DOHH2 (cell line): ENCODE measurements at regions not wholly inside any gene's neighbourhood (a gene's known extent, or its start where the extent isn't known, plus 50 kb on each side); places are given as distances from the start of the nearest gene placed in this dataset.

Source experiments
- H3F3A ChIP-seq: fragments of 200-600 bp; sonication (generic), shearing (Covaris generic); 2 replicates; pipeline ENCODE4 v1.6.0; 2016; ENCODE audit warnings: antibody characterized with exemption, mild to moderate bottlenecking; ENCODE audit not compliant: control insufficient read depth, insufficient read depth
- H3K27ac ChIP-seq: fragments of 200-600 bp; sonication (generic); 2 replicates; pipeline ENCODE4 v1.5.1; 2014; ENCODE audit warnings: low read depth, mild to moderate bottlenecking, low read length, moderate library complexity
- H3K27me3 ChIP-seq: fragments of 200-600 bp; sonication (generic); 2 replicates; pipeline ENCODE4 v1.6.1; 2014; ENCODE audit warnings: mild to moderate bottlenecking, low read length, mixed read lengths; ENCODE audit not compliant: control insufficient read depth
- H3K36me3 ChIP-seq: fragments of 200-600 bp; sonication (generic); 2 replicates; pipeline ENCODE4 v1.6.1; 2014; ENCODE audit warnings: mild to moderate bottlenecking, low read length, moderate library complexity, mixed read lengths; ENCODE audit not compliant: control insufficient read depth
- H3K4me1 ChIP-seq: fragments of 200-600 bp; sonication (generic); 2 replicates; pipeline ENCODE4 v1.6.1; 2014; ENCODE audit warnings: mild to moderate bottlenecking, low read length, mixed read lengths; ENCODE audit not compliant: control insufficient read depth
- H3K4me2 ChIP-seq: fragments of 200-600 bp; sonication (generic); 2 replicates; pipeline ENCODE4 v1.6.0; 2014; ENCODE audit warnings: mild to moderate bottlenecking, low read length, moderate library complexity
- H3K4me3 ChIP-seq: fragments of 200-600 bp; sonication (generic); 2 replicates; pipeline ENCODE4 v1.5.1; 2014; ENCODE audit warnings: mild to moderate bottlenecking, low read length, mixed read lengths
- H3K79me2 ChIP-seq: fragments of 200-600 bp; sonication (generic); 2 replicates; pipeline ENCODE4 v1.6.1; 2014; ENCODE audit warnings: mild to moderate bottlenecking, low read length, mixed read lengths; ENCODE audit not compliant: control insufficient read depth
- H3K9me2 ChIP-seq: fragments of 200-600 bp; sonication (generic); replicated peaks from 2 replicates; pipeline ENCODE4 v1.6.1; 2014; ENCODE audit warnings: mild to moderate bottlenecking, low read length, mixed read lengths; ENCODE audit not compliant: control insufficient read depth
- H3K9me3 ChIP-seq: fragments of 200-600 bp; sonication (generic); 2 replicates; pipeline ENCODE4 v1.6.1; 2014; ENCODE audit warnings: antibody characterized with exemption, low read length, mixed read lengths; ENCODE audit not compliant: control insufficient read depth, insufficient read depth
- H4K20me1 ChIP-seq: fragments of 200-600 bp; sonication (generic); 2 replicates; pipeline ENCODE4 v1.6.0; 2014; ENCODE audit warnings: low read depth, mild to moderate bottlenecking, antibody characterized with exemption, low read length, moderate library complexity; ENCODE audit not compliant: control insufficient read depth, insufficient read depth
- CTCF ChIP-seq: fragments of 200-600 bp; sonication (generic); IDR thresholded peaks from one replicate; pipeline ENCODE4 v1.5.1; 2014; ENCODE audit warnings: antibody characterized with exemption, mild to moderate bottlenecking, low read depth, low read length; ENCODE audit not compliant: poor library complexity, severe bottlenecking
- EZH2phosphoT487 ChIP-seq: fragments of 200-600 bp; sonication (generic); IDR thresholded peaks from 2 replicates; pipeline ENCODE4 v1.6.1; 2017; ENCODE audit warnings: borderline replicate concordance, mild to moderate bottlenecking, antibody characterized with exemption, low read length, moderate library complexity, mixed read lengths

- H3K79me2 ChIP-seq, result no peaks in the 10 kb centered on the region
- no peak overlapping the region for H3K4me2 ChIP-seq
- no peaks in the 10 kb centered on the region for H3K27me3 ChIP-seq
- no peaks in the 10 kb centered on the region for H3K4me1 ChIP-seq
- H3K27ac ChIP-seq, result no peak overlapping the region
- H3F3A ChIP-seq, result no peaks in the 10 kb centered on the region
- H3K9me2 ChIP-seq, result no peaks in the 10 kb centered on the region
- no peak overlapping the region for H3K4me3 ChIP-seq
- no peaks in the 10 kb centered on the region for H3K36me3 ChIP-seq
- no peaks in the 10 kb centered on the region for H3K9me3 ChIP-seq
- H4K20me1 ChIP-seq, result no peaks in the 10 kb centered on the region
- TF ChIP-seq EZH2phosphoT487 (no peak), CTCF (no peak)
Observed at GRCh38 chr10:36109399-36110023, 467.4 kb upstream of the FZD8 start.

GRCh38 chr10:36097696-36098095 lies 455.6 kb upstream of the FZD8 start:
- Histone ChIP-seq H3K4me1 (no peaks in the 10 kb centered on the region), H3K27me3 (no peaks in the 10 kb centered on the region)
- TF ChIP-seq EZH2phosphoT487 (no peak), CTCF (no peak)

GRCh38 chr10:36096576-36096975 lies 454.5 kb upstream of the FZD8 start:
- H4K20me1 ChIP-seq, result no peaks in the 10 kb centered on the region
- no peak overlapping the region for H3K4me3 ChIP-seq
- H3K79me2 ChIP-seq, result no peaks in the 10 kb centered on the region
- H3K9me2 ChIP-seq, result no peaks in the 10 kb centered on the region
- no peaks in the 10 kb centered on the region for H3K36me3 ChIP-seq
- TF ChIP-seq CTCF (no peak), EZH2phosphoT487 (no peak)
- H3K4me1 ChIP-seq, result no peaks in the 10 kb centered on the region
- H3K9me3 ChIP-seq, result no peaks in the 10 kb centered on the region; the same call in 1 of the 2 replicates
- H3K27me3 ChIP-seq, result no peaks in the 10 kb centered on the region
- no peak overlapping the region for H3K27ac ChIP-seq
- no peak overlapping the region for H3K4me2 ChIP-seq
- H3F3A ChIP-seq, result no peaks in the 10 kb centered on the region

More at GRCh38 chr10:36097696-36098095, 455.6 kb upstream of the FZD8 start:
- H3K36me3 ChIP-seq, result no peaks in the 10 kb centered on the region
- no peaks in the 10 kb centered on the region for H3K79me2 ChIP-seq
- H3K9me3 ChIP-seq, result no peaks in the 10 kb centered on the region; the same call in 1 of the 2 replicates
- no peaks in the 10 kb centered on the region for H3K9me2 ChIP-seq
- H3K27ac ChIP-seq, result no peak overlapping the region
- H3F3A ChIP-seq, result no peaks in the 10 kb centered on the region
- no peak overlapping the region for H3K4me3 ChIP-seq
- H4K20me1 ChIP-seq, result no peaks in the 10 kb centered on the region
- H3K4me2 ChIP-seq, result no peak overlapping the region
